ENCODE measurements at regions not wholly inside any gene's neighbourhood (a gene's known extent, or its start where the extent isn't known, plus 50 kb on each side); places are given as distances from the start of the nearest gene placed in this dataset.
"Not testable (repeated sequence)": the region's sequence is repeated elsewhere in the genome, so short reads cannot be mapped to it uniquely, and the experiment has no call there.

GRCh38 chrX:52270453-52271116 is 85.9 kb downstream of the MAGED4 start:
- no peak overlapping the region for H3K4me3 Mint-ChIP-seq
- no peaks in the 10 kb centered on the region for H3K9me3 Mint-ChIP-seq
- no peaks in the 10 kb centered on the region for H3K4me1 Mint-ChIP-seq (ENCODE audit: unreplicated experiment)
- H3K36me3 Mint-ChIP-seq: no peaks in the 10 kb centered on the region
- DNase-seq (ENCODE audit: extremely low spot score, unreplicated experiment): no peak
- no peaks in the 10 kb centered on the region for H3K27me3 Mint-ChIP-seq
- no peak for TF ChIP-seq CTCF (conservative IDR thresholded peaks at IDR 0.05)
- no peak overlapping the region for H3K27ac Mint-ChIP-seq

GRCh38 chrX:52271206-52271605 is 86.5 kb downstream of the MAGED4 start:
- no peak for DNase-seq (ENCODE audit: extremely low spot score, unreplicated experiment)
- H3K36me3 Mint-ChIP-seq: no peaks in the 10 kb centered on the region
- no peak overlapping the region for H3K27ac Mint-ChIP-seq
- no peaks in the 10 kb centered on the region for H3K9me3 Mint-ChIP-seq
- no peak overlapping the region for H3K4me3 Mint-ChIP-seq
- no peaks in the 10 kb centered on the region for H3K4me1 Mint-ChIP-seq (ENCODE audit: unreplicated experiment)
- H3K27me3 Mint-ChIP-seq: no peaks in the 10 kb centered on the region
- peak; percentile 51 for TF ChIP-seq CTCF (conservative IDR thresholded peaks at IDR 0.05)

DNA sequence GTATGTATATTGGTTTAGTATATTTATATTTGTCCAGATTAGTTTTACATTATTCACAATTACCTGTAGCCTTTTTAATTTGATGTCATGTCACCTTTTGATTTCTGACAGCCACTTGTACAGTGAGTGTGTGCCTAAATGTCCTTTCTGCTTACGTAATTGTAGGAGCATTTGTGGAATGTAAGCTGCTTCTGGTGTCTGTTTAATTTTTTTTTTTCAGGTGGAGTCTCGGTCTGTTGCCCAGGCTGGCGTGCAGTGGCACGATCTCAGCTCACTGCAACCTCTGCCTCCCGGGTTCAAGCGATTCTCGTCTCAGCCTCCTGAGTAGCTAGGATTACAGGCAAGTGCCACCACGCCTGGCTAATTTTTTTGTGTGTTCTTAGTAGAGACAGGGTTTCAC is 91.2 kb upstream of the XAGE2 start:
- H3K36me3 Mint-ChIP-seq: no peaks in the 10 kb centered on the region
- no peaks in the 10 kb centered on the region for H3K4me1 Mint-ChIP-seq (ENCODE audit: unreplicated experiment)
- DNase-seq (ENCODE audit: extremely low spot score, unreplicated experiment): no peak
- no peaks in the 10 kb centered on the region for H3K27me3 Mint-ChIP-seq
- TF ChIP-seq CTCF (conservative IDR thresholded peaks at IDR 0.05): no peak
- H3K9me3 Mint-ChIP-seq: no peaks in the 10 kb centered on the region
- no peak overlapping the region for H3K27ac Mint-ChIP-seq
- no peak overlapping the region for H3K4me3 Mint-ChIP-seq

GRCh38 chrX:52280812-52281211 is 88.0 kb upstream of the XAGE2 start:
- no peak overlapping the region for H3K4me3 Mint-ChIP-seq
- H3K27ac Mint-ChIP-seq: no peak overlapping the region
- H3K4me1 Mint-ChIP-seq (ENCODE audit: unreplicated experiment): no peaks in the 10 kb centered on the region
- H3K27me3 Mint-ChIP-seq: no peaks in the 10 kb centered on the region
- DNase-seq (ENCODE audit: extremely low spot score, unreplicated experiment): no peak
- no peaks in the 10 kb centered on the region for H3K9me3 Mint-ChIP-seq
- no peak for TF ChIP-seq CTCF (conservative IDR thresholded peaks at IDR 0.05)
- no peaks in the 10 kb centered on the region for H3K36me3 Mint-ChIP-seq

GRCh38 chrX:52284865-52285264 is 84.0 kb upstream of the XAGE2 start:
- Mint-ChIP-seq H3K27ac (no peak overlapping the region), H3K36me3 (no peaks in the 10 kb centered on the region), H3K9me3 (no peaks in the 10 kb centered on the region), H3K4me1 (ENCODE audit: unreplicated experiment) (no peaks in the 10 kb centered on the region), H3K4me3 (no peak overlapping the region), H3K27me3 (no peaks in the 10 kb centered on the region)
- no peak for TF ChIP-seq CTCF (conservative IDR thresholded peaks at IDR 0.05)
- no peak for DNase-seq (ENCODE audit: extremely low spot score, unreplicated experiment)

GRCh38 chrX:52298968-52299367 is 69.9 kb upstream of the XAGE2 start:
- not testable (repeated sequence) for DNase-seq (ENCODE audit: extremely low spot score, unreplicated experiment); H3K9me3 Mint-ChIP-seq; H3K27ac Mint-ChIP-seq; H3K27me3 Mint-ChIP-seq; H3K4me1 Mint-ChIP-seq (ENCODE audit: unreplicated experiment); H3K4me3 Mint-ChIP-seq; H3K36me3 Mint-ChIP-seq

- not testable (repeated sequence) for DNase-seq (ENCODE audit: extremely low spot score, unreplicated experiment); H3K9me3 Mint-ChIP-seq; H3K4me3 Mint-ChIP-seq; H3K27ac Mint-ChIP-seq; H3K27me3 Mint-ChIP-seq; H3K4me1 Mint-ChIP-seq (ENCODE audit: unreplicated experiment); H3K36me3 Mint-ChIP-seq
Observed at GRCh38 chrX:52308532-52308931, 60.3 kb upstream of the XAGE2 start.
